Esophagus muscularis mucosa (tissue), 4 donors: ENCODE measurements at regions not wholly inside any gene's neighbourhood (a gene's known extent, or its start where the extent isn't known, plus 50 kb on each side); places are given as distances from the start of the nearest gene placed in this dataset.
A peak's percentile ranks its signal among the peaks of the same experiment; 100 is the strongest.

Experiments used
- DNase-seq: peaks from one replicate; pipeline ENCODE4 v3.0.0-alpha.2; 2017; ENCODE audit errors: extremely low spot score
- H3K27ac ChIP-seq, 4 donors: fragments of 200-600 bp; sonication (generic); replicated peaks in 1 of 4; 1 replicate in 3 of 4; 2 replicates in 1 of 4; pipeline ENCODE4 v1.5.1; 2016 to 2019; ENCODE audit warnings: mild to moderate bottlenecking in 1 of 4
- H3K27me3 ChIP-seq, 4 donors: fragments of 200-600 bp; sonication (generic); one replicate each; pipeline versions ENCODE4 v1.5.1 to v1.6.0; 2016 to 2019
- H3K36me3 ChIP-seq, 4 donors: fragments of 200-600 bp; sonication (generic); one replicate each; pipeline ENCODE4 v1.5.1; 2016 to 2019
- H3K4me1 ChIP-seq, 4 donors: fragments of 200-600 bp; sonication (generic); one replicate each; pipeline ENCODE4 v1.5.1; 2016 to 2019
- H3K4me3 ChIP-seq, 4 donors: fragments of 200-600 bp; sonication (generic); 1 replicate in 2 of 4; 2 replicates in 2 of 4; pipeline ENCODE4 v1.5.1; 2016 to 2019; ENCODE audit warnings: mild to moderate bottlenecking in 4 of 4, moderate library complexity in 1 of 4
- H3K9me3 ChIP-seq, 4 donors: fragments of 200-600 bp; sonication (generic); 1 replicate in 3 of 4; 2 replicates in 1 of 4; pipeline ENCODE4 v1.5.1; 2016 to 2019
- CTCF ChIP-seq, 3 experiments: fragments of 200-600 bp in 2 of 3; fragments of 450-650 bp in 1 of 3; sonication (generic) in 2 of 3; IDR thresholded peaks; one replicate each; pipeline ENCODE4 v1.5.1; 2017 to 2019; ENCODE audit warnings: antibody characterized with exemption in 3 of 3, mild to moderate bottlenecking in 2 of 3, moderate library complexity in 1 of 3
- EP300 ChIP-seq: sonication (generic); formaldehyde crosslinking; IDR thresholded peaks from one replicate; pipeline ENCODE4 v1.6.1; 2017; ENCODE audit warnings: antibody characterized with exemption
- POLR2A ChIP-seq: fragments of 450-650 bp; IDR thresholded peaks from one replicate; pipeline ENCODE4 v1.6.1; 2017; ENCODE audit warnings: antibody characterized with exemption, moderate library complexity, mild to moderate bottlenecking, low read depth
- POLR2AphosphoS5 ChIP-seq, 2 donors: sonication (generic); formaldehyde crosslinking; IDR thresholded peaks; one replicate each; pipeline ENCODE4 v1.6.1; 2017; ENCODE audit warnings: antibody characterized with exemption in 2 of 2
- WGBS: methylation state at CpG from one replicate; pipeline ENCODE4 v1.1.5; 2018; 5-methylcytosine and 5-hydroxymethylcytosine counted together
- intact Hi-C: fragments of 100-400 bp; cut with DNase I; formaldehyde crosslinking; loops from one replicate; pipeline ENCODE4 v1.15.1; 2023

GRCh38 chr10:128263891-128264688, 137.9 kb upstream of the MKI67 start:
- no peak for TF ChIP-seq POLR2AphosphoS5 (IDR thresholded peaks at IDR 0.05)
- peak; percentile 27 to 64 (median 47) for TF ChIP-seq CTCF (IDR thresholded peaks at IDR 0.05)
- no peak for TF ChIP-seq POLR2A
- H3K27ac ChIP-seq: no peak overlapping the region
- no peaks in the 10 kb centered on the region for H3K4me1 ChIP-seq
- 28% methylated on average over 13 of the region's 13 CpGs for WGBS
- peaks cover 0 to 72% (median 11%) of the 10 kb centered on the region in 4 donors for H3K27me3 ChIP-seq
- DNase-seq: no peak
- no peak overlapping the region for H3K4me3 ChIP-seq
- no peaks in the 10 kb centered on the region for H3K9me3 ChIP-seq
- intact Hi-C loops: no loop called here
- no peaks in the 10 kb centered on the region for H3K36me3 ChIP-seq

DNA sequence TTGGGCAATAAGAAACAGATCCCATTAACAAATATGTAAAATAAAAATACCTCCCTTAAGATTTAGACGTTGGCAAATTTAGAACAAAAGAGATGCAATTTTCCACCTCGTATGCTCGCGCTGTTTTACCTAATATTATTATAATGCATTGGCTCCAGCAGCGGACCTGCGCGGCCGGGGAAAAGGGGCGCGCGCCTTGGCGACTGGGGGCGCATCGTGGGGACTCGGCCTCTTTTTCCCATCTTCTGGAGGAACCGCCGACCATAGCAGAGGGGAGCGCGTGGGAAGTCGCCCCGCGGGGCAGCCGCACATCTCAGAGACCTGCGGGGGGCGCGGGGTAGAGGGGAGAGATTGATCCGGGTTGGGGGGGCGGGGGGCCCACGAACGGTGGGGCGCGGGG, 139.4 kb upstream of the MKI67 start:
- Histone ChIP-seq H3K9me3 (no peaks in the 10 kb centered on the region), H3K4me1 (no peaks in the 10 kb centered on the region), H3K27me3 (peaks cover 0 to 75% (median 11%) of the 10 kb centered on the region in 4 donors), H3K36me3 (no peaks in the 10 kb centered on the region), H3K27ac (no peak overlapping the region), H3K4me3 (no peak overlapping the region)
- intact Hi-C loops: no loop called here
- TF ChIP-seq POLR2A (no peak), EP300 (no peak), POLR2AphosphoS5 (IDR thresholded peaks at IDR 0.05) (no peak), CTCF (IDR thresholded peaks at IDR 0.05) (no peak)
- 24% methylated on average over 24 of the region's 32 CpGs for WGBS
- DNase-seq: no peak

DNA sequence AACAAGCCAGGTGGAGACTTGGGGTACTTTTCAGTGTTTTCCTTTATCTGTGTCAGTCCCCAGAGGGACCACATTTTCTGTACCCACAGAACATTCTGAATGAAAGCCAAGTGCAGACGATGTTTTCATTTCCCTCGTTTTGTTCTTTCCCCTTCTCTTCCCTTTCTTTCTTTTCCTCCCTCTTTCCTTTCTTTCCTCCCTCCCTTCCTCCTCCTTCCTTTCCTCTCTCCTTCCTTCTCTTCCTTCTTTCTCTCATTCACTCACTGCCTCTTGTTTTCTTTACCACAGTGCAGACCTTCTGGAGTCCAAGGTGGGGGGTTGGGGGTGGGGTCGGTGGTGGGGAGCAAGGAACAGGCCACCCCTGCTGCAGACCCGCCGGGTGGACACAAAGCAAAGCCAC, 141.4 kb upstream of the MKI67 start:
- no peak overlapping the region for H3K4me3 ChIP-seq
- H3K9me3 ChIP-seq: no peaks in the 10 kb centered on the region
- no peak for DNase-seq
- no peak overlapping the region for H3K27ac ChIP-seq
- 45% methylated on average over 5 of the region's 5 CpGs for WGBS
- TF ChIP-seq EP300: no peak
- TF ChIP-seq CTCF (IDR thresholded peaks at IDR 0.05): no peak
- TF ChIP-seq POLR2AphosphoS5 (IDR thresholded peaks at IDR 0.05): no peak
- H3K4me1 ChIP-seq: no peaks in the 10 kb centered on the region
- peaks cover 0 to 77% (median 11%) of the 10 kb centered on the region in 4 donors for H3K27me3 ChIP-seq
- intact Hi-C loops: no loop called here
- no peaks in the 10 kb centered on the region for H3K36me3 ChIP-seq

DNA sequence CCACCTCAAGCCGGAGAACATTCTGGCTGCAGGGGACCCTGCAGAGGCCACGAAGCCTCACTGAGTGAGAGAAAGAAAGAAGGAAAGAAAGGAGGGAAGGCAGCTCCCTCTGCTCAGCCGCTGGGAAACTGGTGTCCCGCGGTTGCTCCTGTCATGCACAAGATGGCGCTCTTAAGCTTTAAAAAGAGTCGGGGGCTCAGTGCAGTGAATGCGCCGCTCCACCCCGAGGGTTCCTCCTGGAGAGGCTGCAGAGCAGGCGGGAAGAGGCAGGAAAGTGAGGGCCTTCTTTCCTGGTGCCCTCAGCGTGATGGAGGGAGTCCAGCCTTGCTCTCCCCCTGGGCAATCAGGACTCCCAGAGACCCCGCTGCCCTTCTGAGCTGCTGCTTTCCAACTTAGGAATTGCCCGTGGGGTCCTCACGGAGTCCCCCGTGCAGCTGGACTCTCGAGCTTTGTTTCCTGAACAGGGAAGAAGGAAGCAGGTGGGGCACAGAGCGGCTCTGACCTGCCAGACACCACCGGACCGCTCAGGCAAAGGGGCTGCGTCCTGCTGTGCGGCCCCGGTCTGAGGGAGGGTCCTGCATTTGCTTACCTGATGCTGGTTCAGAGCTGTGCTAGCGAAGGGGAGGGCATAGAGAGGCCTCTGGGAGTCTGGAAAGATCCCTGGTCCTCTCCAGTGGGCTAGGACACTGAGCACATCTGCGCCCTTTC, 141.9 kb upstream of the MKI67 start:
- intact Hi-C loops: no loop called here
- no peaks in the 10 kb centered on the region for H3K4me1 ChIP-seq
- DNase-seq: no peak
- H3K27ac ChIP-seq: no peak overlapping the region
- 15% methylated on average over 15 of the region's 25 CpGs for WGBS
- H3K27me3 ChIP-seq: peaks cover 0 to 77% (median 11%) of the 10 kb centered on the region in 4 donors
- no peak overlapping the region for H3K4me3 ChIP-seq
- no peak for TF ChIP-seq POLR2AphosphoS5 (IDR thresholded peaks at IDR 0.05)
- TF ChIP-seq CTCF (IDR thresholded peaks at IDR 0.05): peak in 1 of 3 experiments; percentile 8
- no peak for TF ChIP-seq POLR2A
- no peaks in the 10 kb centered on the region for H3K36me3 ChIP-seq
- no peaks in the 10 kb centered on the region for H3K9me3 ChIP-seq
